Transverse colon (tissue), 4 donors: ENCODE measurements at regions not wholly inside any gene's neighbourhood (a gene's known extent, or its start where the extent isn't known, plus 50 kb on each side); places are given as distances from the start of the nearest gene placed in this dataset.

ENCODE experiments used
- DNase-seq: peaks from one replicate; pipeline ENCODE4 v3.0.0-alpha.2; 2019
- H3K27ac ChIP-seq, 4 donors: fragments of 200-600 bp; sonication (generic); 2 replicates each; pipeline ENCODE4 v1.5.1; 2016 to 2018; ENCODE audit warnings: inconsistent platforms in 4 of 4
- H3K27me3 ChIP-seq: fragments of 200-600 bp; sonication (generic); 2 replicates; pipeline ENCODE4 v1.5.1; 2017; ENCODE audit warnings: inconsistent platforms
- H3K36me3 ChIP-seq, 4 donors: fragments of 200-600 bp; sonication (generic); 2 replicates each; pipeline ENCODE4 v1.5.1; 2017 to 2019; ENCODE audit warnings: inconsistent platforms in 4 of 4
- H3K4me1 ChIP-seq, 4 donors: fragments of 200-600 bp; sonication (generic); 2 replicates each; pipeline ENCODE4 v1.5.1; 2017 to 2020; ENCODE audit warnings: inconsistent platforms in 4 of 4
- H3K4me3 ChIP-seq, 4 donors: fragments of 200-600 bp; sonication (generic); 1 replicate in 1 of 4; 2 replicates in 3 of 4; pipeline versions ENCODE4 v1.5.1 to v1.6.1; 2017 to 2019; ENCODE audit warnings: inconsistent platforms in 4 of 4
- H3K9me3 ChIP-seq, 2 donors: fragments of 200-600 bp; sonication (generic); 2 replicates each; pipeline ENCODE4 v1.5.1; 2017 to 2019; ENCODE audit warnings: inconsistent platforms in 2 of 2
- CTCF ChIP-seq, 5 experiments: fragments of 200-600 bp in 3 of 5; fragments of 450-650 bp in 2 of 5; sonication (generic) in 3 of 5; IDR thresholded peaks; 1 replicate in 2 of 5; 2 replicates in 3 of 5; pipeline ENCODE4 v1.5.1; 2016 to 2017; ENCODE audit warnings: antibody characterized with exemption in 5 of 5, inconsistent platforms in 3 of 5, mild to moderate bottlenecking in 2 of 5, moderate library complexity in 1 of 5
- EP300 ChIP-seq: sonication (generic); formaldehyde crosslinking; IDR thresholded peaks from one replicate; pipeline ENCODE4 v1.6.1; 2017; ENCODE audit warnings: antibody characterized with exemption, low read depth
- POLR2A ChIP-seq: fragments of 450-650 bp; IDR thresholded peaks from one replicate; pipeline ENCODE4 v1.6.1; 2016; ENCODE audit warnings: antibody characterized with exemption, mild to moderate bottlenecking, moderate library complexity
- POLR2AphosphoS5 ChIP-seq, 3 donors: sonication (generic); formaldehyde crosslinking; IDR thresholded peaks; one replicate each; pipeline ENCODE4 v1.6.1; 2016; ENCODE audit warnings: antibody characterized with exemption in 3 of 3
- WGBS, 2 donors: methylation state at CpG; one replicate each; pipeline ENCODE4 v1.1.5; 2018; ENCODE audit warnings: low coverage in 1 of 2; 5-methylcytosine and 5-hydroxymethylcytosine counted together
- in situ Hi-C, 4 donors: fragments of 200-750 bp; cut with MboI; loops; one replicate each; pipeline versions ENCODE4 v1.15.0 to v1.15.1; 2017; ENCODE audit warnings: low sequenced_read_pairs in 3 of 4, low pct_ligation_motif_present in 1 of 4, low pct_unique_long_range_greater_than_20kb in 1 of 4
- intact Hi-C: fragments of 100-400 bp; cut with DNase I; formaldehyde crosslinking; loops from one replicate; pipeline ENCODE4 v1.15.1; 2023; ENCODE audit warnings: low total_unique reads

GRCh38 chr13:40145139-40145538 lies 489.7 kb downstream of the COG6 start:
- in situ Hi-C loops: no loop called here

GRCh38 chr13:40146063-40146462 lies 490.6 kb downstream of the COG6 start:
- no peak overlapping the region for H3K4me3 ChIP-seq
- H3K36me3 ChIP-seq: no peaks in the 10 kb centered on the region
- WGBS, 2 donors: 80 to 92% methylated on average over 3 to 5 of the region's 5 CpGs
- TF ChIP-seq POLR2AphosphoS5 (IDR thresholded peaks at IDR 0.05) (no peak), POLR2A (no peak), EP300 (no peak), CTCF (IDR thresholded peaks at IDR 0.05) (no peak)
- intact Hi-C loops (no loop called here), in situ Hi-C loops (no loop called here)
- H3K4me1 ChIP-seq: peaks cover 0 to 13% (median 3%) of the 10 kb centered on the region in 4 donors
- H3K27me3 ChIP-seq: no peaks in the 10 kb centered on the region
- no peaks in the 10 kb centered on the region for H3K9me3 ChIP-seq
- no peak for DNase-seq
- H3K27ac ChIP-seq: no peak overlapping the region

More at GRCh38 chr13:40145139-40145538, 489.7 kb downstream of the COG6 start:
- DNase-seq: no peak
- no peak for TF ChIP-seq CTCF (IDR thresholded peaks at IDR 0.05)
- Histone ChIP-seq H3K36me3 (no peaks in the 10 kb centered on the region), H3K4me1 (peaks cover 0 to 12% (median 3%) of the 10 kb centered on the region in 4 donors), H3K9me3 (no peaks in the 10 kb centered on the region), H3K27ac (no peak overlapping the region), H3K27me3 (no peaks in the 10 kb centered on the region), H3K4me3 (no peak overlapping the region)
- intact Hi-C loops: no loop called here
- WGBS, 2 donors: 80% methylated on average over 7 of the region's 7 CpGs

DNA sequence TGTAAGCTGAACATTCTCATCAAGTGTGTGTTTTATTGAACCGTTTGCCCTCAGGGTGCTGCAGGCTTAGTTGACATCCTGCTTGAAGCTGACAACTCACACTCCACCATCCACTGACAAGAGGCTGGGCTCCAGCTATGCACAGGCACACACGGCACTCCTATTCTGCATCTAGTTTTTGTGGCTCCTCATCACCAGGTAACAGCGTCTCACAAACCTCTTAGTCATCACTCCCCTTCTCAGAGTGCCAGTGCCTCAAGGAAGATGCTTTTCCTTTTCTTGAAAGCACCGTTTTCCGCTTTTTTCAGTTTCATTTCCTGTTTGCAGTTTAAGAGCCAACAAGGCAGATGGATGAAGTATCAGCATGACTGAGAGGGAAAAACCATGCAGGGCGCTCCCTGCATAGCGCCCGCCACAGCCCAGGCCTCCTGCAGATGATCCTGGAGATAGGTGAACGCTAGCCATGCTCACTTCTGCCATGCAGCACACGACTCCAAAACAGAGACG lies 491.2 kb downstream of the COG6 start:
- no peaks in the 10 kb centered on the region for H3K36me3 ChIP-seq
- H3K9me3 ChIP-seq: no peaks in the 10 kb centered on the region
- no peak for TF ChIP-seq CTCF (IDR thresholded peaks at IDR 0.05)
- TF ChIP-seq POLR2A: no peak
- TF ChIP-seq EP300: no peak
- no peak for TF ChIP-seq POLR2AphosphoS5 (IDR thresholded peaks at IDR 0.05)
- no peaks in the 10 kb centered on the region for H3K27me3 ChIP-seq
- WGBS, 2 donors: 67 to 78% methylated on average over 6 to 11 of the region's 11 CpGs
- no peak overlapping the region for H3K27ac ChIP-seq
- H3K4me1 ChIP-seq: peaks cover 0 to 13% (median 3%) of the 10 kb centered on the region in 4 donors
- intact Hi-C loops (no loop called here), in situ Hi-C loops (no loop called here)
- no peak overlapping the region for H3K4me3 ChIP-seq
- no peak for DNase-seq

DNA sequence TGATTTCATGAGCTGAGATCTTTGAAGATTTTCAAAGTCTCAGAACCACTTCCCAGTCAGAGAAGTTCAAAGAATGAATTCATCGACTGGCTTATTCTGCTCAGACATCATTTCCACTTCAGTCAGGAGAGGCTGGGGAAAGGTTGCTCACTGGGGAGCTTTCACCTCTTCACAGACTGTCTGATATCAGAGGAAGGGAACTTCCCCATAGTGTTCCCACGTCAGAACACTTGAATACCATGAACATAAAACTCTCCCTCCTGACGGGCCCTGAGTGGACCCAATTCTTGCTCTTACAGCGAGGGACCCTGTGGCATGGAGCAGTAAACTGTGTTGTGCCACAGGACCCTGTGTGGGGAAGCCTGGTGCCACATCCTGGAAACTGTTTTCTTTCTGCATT lies 492.6 kb downstream of the COG6 start:
- no peaks in the 10 kb centered on the region for H3K9me3 ChIP-seq

More for the DNA sequence above, 492.6 kb downstream of the COG6 start:
- no peaks in the 10 kb centered on the region for H3K36me3 ChIP-seq
- intact Hi-C loops (no loop called here), in situ Hi-C loops (no loop called here)
- DNase-seq: no peak
- WGBS, 2 donors: 76 to 87% methylated on average over 3 to 4 of the region's 4 CpGs
- peak overlapping the region in 2 of 4 donors; percentile 2 to 76 for H3K27ac ChIP-seq
- TF ChIP-seq CTCF (IDR thresholded peaks at IDR 0.05): no peak
- no peak for TF ChIP-seq POLR2A
- no peak for TF ChIP-seq POLR2AphosphoS5 (IDR thresholded peaks at IDR 0.05)
- no peak for TF ChIP-seq EP300
- H3K4me1 ChIP-seq: peaks cover 0 to 13% (median 3%) of the 10 kb centered on the region in 4 donors
- H3K27me3 ChIP-seq: no peaks in the 10 kb centered on the region
- H3K4me3 ChIP-seq: no peak overlapping the region
